ENCODE measurements at regions not wholly inside any gene's neighbourhood (a gene's known extent, or its start where the extent isn't known, plus 50 kb on each side); places are given as distances from the start of the nearest gene placed in this dataset.

GRCh38 chr5:1971944-1972343 is 89.2 kb upstream of the IRX4 start:
- BruUV-seq (replicated peaks), result no TSS peak

GRCh38 chr5:1967736-1968135 is 85.0 kb upstream of the IRX4 start:
- TF ChIP-seq JUND (IDR thresholded peaks at IDR 0.05), result no peak
- TF ChIP-seq RAD21 (IDR thresholded peaks at IDR 0.05; ENCODE audit: low read depth), result no peak
- no peak for TF ChIP-seq FOSL1 (IDR thresholded peaks at IDR 0.05; ENCODE audit: low read depth)
- TF ChIP-seq ZNF274 (IDR thresholded peaks at IDR 0.05; ENCODE audit: low read depth, low read length), result no peak
- no peak for TF ChIP-seq REST (IDR thresholded peaks at IDR 0.05; ENCODE audit: low read depth)
- TF ChIP-seq ATF3 (IDR thresholded peaks at IDR 0.05), result no peak
- Histone ChIP-seq H3K4me3 (replicated peaks in 1 of 2; ENCODE audit: low read depth in 1 of 2, low read length in 2 of 2) (no peak overlapping the region), H2AFZ (ENCODE audit: low read depth, low read length, poor library complexity, severe bottlenecking) (no peak overlapping the region), H3K36me3 (ENCODE audit: control insufficient read depth in 1 of 2, insufficient read depth in 2 of 2, low read length in 2 of 2) (no peaks in the 10 kb centered on the region), H4K20me1 (ENCODE audit: insufficient read depth) (no peaks in the 10 kb centered on the region), H3K9me2 (ENCODE audit: insufficient read depth) (no peaks in the 10 kb centered on the region), H3K27ac (ENCODE audit: low read depth, low read length) (no peak overlapping the region), H3K27me3 (ENCODE audit: insufficient read depth, low read length) (peaks cover 31% of the 10 kb centered on the region), H3K9me3 (ENCODE audit: control insufficient read depth in 1 of 2, insufficient read depth in 1 of 2, low read depth in 1 of 2, low read length in 2 of 2) (no peaks in the 10 kb centered on the region), H3K9ac (ENCODE audit: low read length) (no peak overlapping the region), H3K4me1 (ENCODE audit: control insufficient read depth in 1 of 2, insufficient read depth in 2 of 2, low read length in 2 of 2) (no peaks in the 10 kb centered on the region), H3K79me2 (ENCODE audit: insufficient read depth, low read length) (no peaks in the 10 kb centered on the region), H3K4me2 (ENCODE audit: low read length) (no peak overlapping the region)
- POLR2A ChIA-PET, result no interaction called here
- RAD21 ChIA-PET (ENCODE audit: low non-redundant PET in 1 of 2, low total read pairs in 2 of 2, uncharacterized antibody in 2 of 2, unreplicated experiment in 2 of 2), result no interaction called here
- ATAC-seq (no peak), DNase-seq (ENCODE audit: low read depth, low spot score) (no peak)
- BruUV-seq (replicated peaks), result no TSS peak
- intact Hi-C loops (cut with micrococcal nuclease), result no loop called here
- CTCF ChIA-PET, result no interaction called here

More at GRCh38 chr5:1971944-1972343, 89.2 kb upstream of the IRX4 start:
- Histone ChIP-seq H3K4me3 (replicated peaks in 1 of 2; ENCODE audit: low read depth in 1 of 2, low read length in 2 of 2) (no peak overlapping the region), H3K9me3 (ENCODE audit: control insufficient read depth in 1 of 2, insufficient read depth in 1 of 2, low read depth in 1 of 2, low read length in 2 of 2) (no peaks in the 10 kb centered on the region), H3K4me2 (ENCODE audit: low read length) (no peak overlapping the region), H3K9me2 (ENCODE audit: insufficient read depth) (no peaks in the 10 kb centered on the region), H3K79me2 (ENCODE audit: insufficient read depth, low read length) (no peaks in the 10 kb centered on the region), H3K4me1 (ENCODE audit: control insufficient read depth in 1 of 2, insufficient read depth in 2 of 2, low read length in 2 of 2) (peaks cover 0 to 15% of the 10 kb centered on the region in 2 experiments; a peak in 1 of 4 replicates), H3K27me3 (ENCODE audit: insufficient read depth, low read length) (peaks cover 55% of the 10 kb centered on the region), H4K20me1 (ENCODE audit: insufficient read depth) (no peaks in the 10 kb centered on the region), H3K9ac (ENCODE audit: low read length) (no peak overlapping the region), H2AFZ (ENCODE audit: low read depth, low read length, poor library complexity, severe bottlenecking) (no peak overlapping the region), H3K27ac (ENCODE audit: low read depth, low read length) (no peak overlapping the region), H3K36me3 (ENCODE audit: control insufficient read depth in 1 of 2, insufficient read depth in 2 of 2, low read length in 2 of 2) (no peaks in the 10 kb centered on the region)
- ChIA-PET RAD21 (ENCODE audit: low non-redundant PET in 1 of 2, low total read pairs in 2 of 2, uncharacterized antibody in 2 of 2, unreplicated experiment in 2 of 2) (no interaction called here), CTCF (no interaction called here), POLR2A (no interaction called here)
- intact Hi-C loops (cut with micrococcal nuclease), result no loop called here
- ATAC-seq, result no peak
- TF ChIP-seq ATF3 (IDR thresholded peaks at IDR 0.05) (no peak), EZH2 (IDR thresholded peaks at IDR 0.05) (no peak), RAD21 (IDR thresholded peaks at IDR 0.05; ENCODE audit: low read depth) (no peak)
- no peak for DNase-seq (ENCODE audit: low read depth, low spot score)

Data from HCT116 (cell line).